ENCODE measurements at regions not wholly inside any gene's neighbourhood (a gene's known extent, or its start where the extent isn't known, plus 50 kb on each side); places are given as distances from the start of the nearest gene placed in this dataset.

DNA sequence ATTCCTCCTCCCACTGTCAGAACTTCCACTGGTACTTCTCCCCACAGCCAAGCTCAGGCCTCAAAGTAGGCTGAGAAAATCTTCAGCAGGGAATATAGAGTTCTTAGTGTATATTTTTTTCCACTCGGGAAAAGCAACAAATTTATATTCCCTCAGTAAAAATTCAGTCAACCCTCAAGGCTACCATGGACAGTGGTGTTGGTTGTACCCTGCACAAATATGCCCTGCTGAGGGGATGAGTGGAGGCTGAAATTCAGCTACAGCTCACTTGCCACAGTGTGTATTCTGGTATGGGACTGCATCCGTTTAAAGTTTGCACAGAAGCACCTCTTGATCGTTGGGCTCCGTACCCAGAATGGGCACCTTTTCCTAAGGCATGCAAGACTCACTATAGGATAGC lies 90.8 kb upstream of the LGALSL start:
- TF ChIP-seq EP300 (IDR thresholded peaks at IDR 0.05) (no peak), POLR2A (IDR thresholded peaks at IDR 0.05) (no peak)
- TF ChIP-seq, protein P1, sequence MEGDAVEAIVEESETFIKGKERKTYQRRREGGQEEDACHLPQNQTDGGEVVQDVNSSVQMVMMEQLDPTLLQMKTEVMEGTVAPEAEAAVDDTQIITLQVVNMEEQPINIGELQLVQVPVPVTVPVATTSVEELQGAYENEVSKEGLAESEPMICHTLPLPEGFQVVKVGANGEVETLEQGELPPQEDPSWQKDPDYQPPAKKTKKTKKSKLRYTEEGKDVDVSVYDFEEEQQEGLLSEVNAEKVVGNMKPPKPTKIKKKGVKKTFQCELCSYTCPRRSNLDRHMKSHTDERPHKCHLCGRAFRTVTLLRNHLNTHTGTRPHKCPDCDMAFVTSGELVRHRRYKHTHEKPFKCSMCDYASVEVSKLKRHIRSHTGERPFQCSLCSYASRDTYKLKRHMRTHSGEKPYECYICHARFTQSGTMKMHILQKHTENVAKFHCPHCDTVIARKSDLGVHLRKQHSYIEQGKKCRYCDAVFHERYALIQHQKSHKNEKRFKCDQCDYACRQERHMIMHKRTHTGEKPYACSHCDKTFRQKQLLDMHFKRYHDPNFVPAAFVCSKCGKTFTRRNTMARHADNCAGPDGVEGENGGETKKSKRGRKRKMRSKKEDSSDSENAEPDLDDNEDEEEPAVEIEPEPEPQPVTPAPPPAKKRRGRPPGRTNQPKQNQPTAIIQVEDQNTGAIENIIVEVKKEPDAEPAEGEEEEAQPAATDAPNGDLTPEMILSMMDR (IDR thresholded peaks at IDR 0.05), result no peak
- Histone ChIP-seq H3K27me3 (no peaks in the 10 kb centered on the region), H3K9me3 (no peaks in the 10 kb centered on the region), H3K4me1 (ENCODE audit: insufficient read depth) (peaks cover 2% of the 10 kb centered on the region), H3K27ac (no peak overlapping the region), H3K36me3 (no peaks in the 10 kb centered on the region), H3K4me3 (no peak overlapping the region)
- no peak for DNase-seq
- intact Hi-C loops (cut with DNase I), result no loop called here
- 88 to 95% (median 90%) methylated on average over 4 of the region's 4 CpGs for WGBS, 3 donors

DNA sequence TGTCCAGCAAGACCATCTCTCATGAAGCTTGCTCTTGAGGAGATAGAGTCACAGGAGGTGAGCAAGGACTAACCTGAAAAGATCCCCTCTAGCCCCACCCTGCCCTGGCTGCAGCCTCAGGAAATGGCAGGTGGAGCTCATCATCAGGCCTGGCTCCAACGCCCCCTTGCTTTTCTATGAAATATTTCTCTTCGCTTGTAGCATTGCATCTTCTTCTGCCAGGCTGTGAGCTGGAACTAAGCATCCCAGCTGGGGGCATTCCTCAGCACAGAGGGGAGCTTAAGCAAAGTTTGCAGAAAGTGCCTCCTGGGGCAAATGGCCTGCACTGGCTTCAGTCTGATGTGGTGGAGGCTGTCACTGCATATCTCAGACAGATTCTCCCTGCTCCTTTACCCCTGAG lies 90.1 kb upstream of the LGALSL start:
- H3K27ac ChIP-seq, result no peak overlapping the region
- DNase-seq, result no peak
- intact Hi-C loops (cut with DNase I), result no loop called here
- H3K4me1 ChIP-seq (ENCODE audit: insufficient read depth), result peaks cover 2% of the 10 kb centered on the region
- no peak overlapping the region for H3K4me3 ChIP-seq
- no peaks in the 10 kb centered on the region for H3K9me3 ChIP-seq
- no peaks in the 10 kb centered on the region for H3K27me3 ChIP-seq
- WGBS, 3 donors, result 45 to 49% (median 48%) methylated on average over 2 of the region's 2 CpGs
- TF ChIP-seq EP300 (IDR thresholded peaks at IDR 0.05) (no peak), POLR2A (IDR thresholded peaks at IDR 0.05) (no peak)
- TF ChIP-seq, protein P1 (IDR thresholded peaks at IDR 0.05), result no peak
- no peaks in the 10 kb centered on the region for H3K36me3 ChIP-seq

DNA sequence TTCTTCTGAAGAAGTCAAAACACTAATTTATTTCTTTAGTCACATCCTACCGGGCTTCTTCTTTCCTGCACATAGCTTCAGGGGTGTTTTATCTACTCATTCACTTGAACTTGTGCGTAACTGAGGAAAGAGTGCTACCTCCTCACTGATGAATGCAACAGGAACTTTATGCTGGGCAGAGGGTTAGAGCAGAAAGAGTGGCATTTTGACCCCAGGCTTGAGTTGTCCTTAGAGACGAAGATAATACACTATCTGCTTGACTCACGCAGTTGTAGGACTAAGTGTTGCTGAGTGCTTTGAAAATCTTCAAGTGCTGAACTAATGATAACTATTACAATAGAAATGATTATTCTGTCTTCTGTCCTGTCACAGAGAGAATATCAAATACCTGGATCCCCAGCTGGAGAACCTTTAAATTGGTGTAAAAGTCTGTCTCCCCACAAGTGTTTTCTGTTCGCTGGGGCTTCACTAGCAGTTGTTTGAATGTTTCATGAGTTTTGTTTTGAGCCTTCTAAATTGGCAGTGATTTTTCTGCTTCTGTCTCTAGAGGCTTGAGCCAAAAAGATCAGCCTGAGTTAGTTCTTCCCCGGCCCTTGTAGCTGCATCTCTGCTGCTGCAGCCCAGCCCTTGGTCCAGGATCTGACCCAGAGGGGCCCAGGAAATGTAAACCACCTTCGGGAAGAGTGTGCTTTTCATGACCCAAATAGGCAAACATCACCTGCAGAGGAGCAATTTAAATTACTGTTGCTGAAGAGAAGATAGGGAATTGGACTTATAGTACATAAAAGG lies 86.3 kb upstream of the LGALSL start:
- Histone ChIP-seq H3K36me3 (no peaks in the 10 kb centered on the region), H3K27ac (no peak overlapping the region), H3K9me3 (no peaks in the 10 kb centered on the region), H3K4me1 (ENCODE audit: insufficient read depth) (no peaks in the 10 kb centered on the region), H3K4me3 (no peak overlapping the region), H3K27me3 (no peaks in the 10 kb centered on the region)
- 19 to 34% (median 20%) methylated on average over 7 of the region's 7 CpGs for WGBS, 3 donors
- intact Hi-C loops (cut with DNase I), result no loop called here
- no peak for DNase-seq
- no peak for TF ChIP-seq EP300 (IDR thresholded peaks at IDR 0.05)
- TF ChIP-seq, protein P1 (IDR thresholded peaks at IDR 0.05), result no peak
- no peak for TF ChIP-seq POLR2A (IDR thresholded peaks at IDR 0.05)

DNA sequence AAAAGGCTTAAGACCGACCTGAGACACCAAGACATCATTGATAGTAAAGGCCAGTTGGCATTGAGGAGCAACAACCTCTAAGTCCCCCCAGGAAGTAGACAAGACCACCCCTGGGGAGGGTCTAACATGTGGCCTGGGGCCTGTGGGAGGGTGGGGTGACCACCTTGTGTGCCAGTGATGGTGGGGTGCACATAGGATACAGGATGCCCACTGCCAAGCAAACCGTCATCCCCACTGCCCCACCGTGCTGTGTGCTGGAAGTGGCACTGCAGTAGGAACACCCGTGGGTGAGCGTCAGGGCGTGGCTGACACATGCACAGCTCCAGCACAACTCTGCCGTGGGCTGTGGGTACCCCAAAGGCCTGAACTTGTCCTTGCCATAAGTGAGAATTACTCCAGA lies 84.3 kb upstream of the LGALSL start:
- no peak for TF ChIP-seq POLR2A (IDR thresholded peaks at IDR 0.05)
- TF ChIP-seq, protein P1 (IDR thresholded peaks at IDR 0.05), result no peak
- TF ChIP-seq EP300 (IDR thresholded peaks at IDR 0.05), result no peak
- Histone ChIP-seq H3K27ac (no peak overlapping the region), H3K36me3 (no peaks in the 10 kb centered on the region), H3K4me3 (no peak overlapping the region), H3K4me1 (ENCODE audit: insufficient read depth) (no peaks in the 10 kb centered on the region), H3K9me3 (no peaks in the 10 kb centered on the region), H3K27me3 (no peaks in the 10 kb centered on the region)
- no peak for DNase-seq
- intact Hi-C loops (cut with DNase I), result no loop called here
- WGBS, 3 donors, result 93 to 96% (median 95%) methylated on average over 7 of the region's 7 CpGs
